GM23248 (cell line): ENCODE measurements at regions not wholly inside any gene's neighbourhood (a gene's known extent, or its start where the extent isn't known, plus 50 kb on each side); places are given as distances from the start of the nearest gene placed in this dataset.

ENCODE experiments used
- EZH2 ChIP-seq: fragments of 200-600 bp; sonication (generic); IDR thresholded peaks from 2 replicates; pipeline ENCODE4 v1.6.1; 2018; ENCODE audit warnings: antibody characterized with exemption, mild to moderate bottlenecking; ENCODE audit not compliant: insufficient read depth, poor library complexity, severe bottlenecking
- EZH2phosphoT487 ChIP-seq: fragments of 200-600 bp; sonication (generic); IDR thresholded peaks from 2 replicates; pipeline ENCODE4 v1.6.1; 2018; ENCODE audit warnings: antibody characterized with exemption, moderate library complexity, mild to moderate bottlenecking, low read depth; ENCODE audit not compliant: insufficient read depth

DNA sequence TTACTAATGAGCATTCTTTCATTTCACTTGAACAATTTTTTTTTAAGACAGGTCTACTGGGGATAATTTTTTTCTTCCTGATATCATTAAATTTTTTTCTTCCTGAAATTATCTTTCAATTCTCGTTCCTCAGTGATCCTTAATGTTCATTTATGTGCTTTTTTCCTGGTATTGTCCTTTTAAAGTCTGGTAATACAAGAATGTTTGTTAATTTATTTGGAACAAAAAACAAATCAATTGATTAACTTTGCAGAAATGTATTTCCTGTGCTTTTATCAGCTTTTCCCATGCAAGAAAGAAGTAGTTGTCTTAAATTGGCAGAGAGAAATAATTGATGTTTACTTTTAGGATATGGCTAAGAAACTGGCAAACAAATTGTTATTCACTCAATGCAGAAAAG, 945.4 kb upstream of the MIR17HG start:
- no peak for TF ChIP-seq EZH2
- TF ChIP-seq EZH2phosphoT487: no peak
